WTC11 (cell line): ENCODE measurements at regions not wholly inside any gene's neighbourhood (a gene's known extent, or its start where the extent isn't known, plus 50 kb on each side); places are given as distances from the start of the nearest gene placed in this dataset.

ENCODE experiments used
- ATAC-seq: fragments of 200-7000 bp; cut with Tn5 transposase; 2 replicates; pipeline ENCODE4 v1.10.0; 2021; ENCODE audit warnings: mild to moderate bottlenecking, moderate library complexity
- CTCF ChIA-PET: fragments of 300-600 bp; sonication (Branson Sonifier 250); formaldehyde crosslinking; loops from one replicate; lab custom pipeline; 2021; ENCODE audit warnings: antibody characterized with exemption; lab: Charles Lee
- POLR2A ChIA-PET: fragments of 350-600 bp; sonication (Branson Sonifier 250); formaldehyde crosslinking; loops from one replicate; lab custom pipeline; 2021; ENCODE audit warnings: antibody characterized with exemption; lab: Charles Lee
- DNase-seq: peaks from one replicate; pipeline ENCODE4 v3.0.0; 2021; ENCODE audit warnings: low spot score
- H3K27ac Mint-ChIP-seq: 2 replicates; pipeline ENCODE4 v1.8.0; 2021; ENCODE audit warnings: mixed read lengths
- H3K27me3 Mint-ChIP-seq: 2 replicates; pipeline ENCODE4 v1.8.0; 2021; ENCODE audit warnings: low read depth, mild to moderate bottlenecking, moderate library complexity, mixed read lengths
- H3K36me3 Mint-ChIP-seq: 2 replicates; pipeline ENCODE4 v1.8.0; 2021; ENCODE audit warnings: mixed read lengths
- H3K4me1 Mint-ChIP-seq: 2 replicates; pipeline ENCODE4 v1.8.0; 2022; ENCODE audit warnings: mixed read lengths
- H3K4me3 Mint-ChIP-seq: 2 replicates; pipeline ENCODE4 v1.8.0; 2021; ENCODE audit warnings: mild to moderate bottlenecking, moderate library complexity, mixed read lengths
- H3K9me3 Mint-ChIP-seq: 2 replicates; pipeline ENCODE4 v1.8.0; 2021; ENCODE audit warnings: mixed read lengths
- CREB1 ChIP-seq: sonication (generic); formaldehyde crosslinking; IDR thresholded peaks from 2 replicates; pipeline ENCODE4 v1.8.0; 2023; ENCODE audit warnings: mild to moderate bottlenecking, missing genetic modification reagents
- CTCF ChIP-seq: fragments of 200-600 bp; IDR thresholded peaks from 2 replicates; pipeline ENCODE4 v1.8.0; 2022; ENCODE audit warnings: antibody characterized with exemption
- HMGA2 ChIP-seq: fragments of 250-450 bp; sonication (Bioruptor Pico); IDR thresholded peaks from 2 replicates; pipeline ENCODE4 v1.4.0; 2021; ENCODE audit warnings: mild to moderate bottlenecking, moderate library complexity
- HMGXB4 ChIP-seq: sonication (generic); formaldehyde crosslinking; IDR thresholded peaks from 2 replicates; pipeline ENCODE4 v1.8.1; 2023; ENCODE audit warnings: mild to moderate bottlenecking, moderate library complexity, missing genetic modification reagents
- JAZF1 ChIP-seq: fragments of 250-450 bp; sonication (Bioruptor Pico); IDR thresholded peaks from 2 replicates; pipeline ENCODE4 v1.9.0; 2021; ENCODE audit warnings: moderate library complexity, mild to moderate bottlenecking, inconsistent platforms
- JUN ChIP-seq: sonication (generic); formaldehyde crosslinking; IDR thresholded peaks from 2 replicates; pipeline ENCODE4 v1.8.0; 2023; ENCODE audit warnings: mild to moderate bottlenecking, missing genetic modification reagents
- KAT7 ChIP-seq: sonication (generic); formaldehyde crosslinking; IDR thresholded peaks from 2 replicates; pipeline ENCODE4 v1.8.1; 2023; ENCODE audit warnings: missing genetic modification reagents, mild to moderate bottlenecking, borderline replicate concordance
- NFE2L1 ChIP-seq: sonication (generic); formaldehyde crosslinking; IDR thresholded peaks from 2 replicates; pipeline ENCODE4 v1.8.1; 2023; ENCODE audit warnings: missing genetic modification reagents
- RORB ChIP-seq: fragments of 250-450 bp; sonication (Bioruptor Pico); IDR thresholded peaks from 2 replicates; pipeline ENCODE4 v1.9.0; 2021; ENCODE audit warnings: mild to moderate bottlenecking
- TCF7 ChIP-seq: sonication (generic); formaldehyde crosslinking; IDR thresholded peaks from 2 replicates; pipeline ENCODE4 v1.8.0; 2022; ENCODE audit warnings: mild to moderate bottlenecking, low read depth, missing genetic modification reagents, moderate library complexity
- TEAD4 ChIP-seq: sonication (generic); formaldehyde crosslinking; IDR thresholded peaks from 2 replicates; pipeline ENCODE4 v1.8.0; 2022; ENCODE audit warnings: mild to moderate bottlenecking, missing genetic modification reagents
- ZMAT4 ChIP-seq: fragments of 250-450 bp; sonication (Bioruptor Pico); IDR thresholded peaks from 2 replicates; pipeline ENCODE4 v1.9.0; 2021; ENCODE audit warnings: mild to moderate bottlenecking
- ZNF138 ChIP-seq: sonication (generic); formaldehyde crosslinking; conservative IDR thresholded peaks from 2 replicates; pipeline ENCODE4 v1.8.1; 2022; ENCODE audit warnings: mild to moderate bottlenecking, moderate library complexity, missing genetic modification reagents
- ZNF263 ChIP-seq: sonication (generic); formaldehyde crosslinking; IDR thresholded peaks from 2 replicates; pipeline ENCODE4 v1.8.1; 2022; ENCODE audit warnings: low read depth, mild to moderate bottlenecking, moderate library complexity, missing genetic modification reagents
- ZNF396 ChIP-seq: fragments of 250-450 bp; sonication (Bioruptor Pico); IDR thresholded peaks from 2 replicates; pipeline ENCODE4 v1.8.0; 2021; ENCODE audit warnings: mild to moderate bottlenecking, moderate library complexity, borderline replicate concordance
- ZNF425 ChIP-seq: fragments of 250-450 bp; sonication (Bioruptor Pico); conservative IDR thresholded peaks from 2 replicates; pipeline ENCODE4 v1.9.0; 2021; ENCODE audit warnings: mild to moderate bottlenecking
- TF ChIP-seq, protein P1 (sequence below): sonication (generic); formaldehyde crosslinking; IDR thresholded peaks from 2 replicates; pipeline ENCODE4 v1.8.0; 2023; ENCODE audit warnings: missing genetic modification reagents, mild to moderate bottlenecking, borderline replicate concordance
- TF ChIP-seq, protein P2 (sequence below): sonication (generic); formaldehyde crosslinking; conservative IDR thresholded peaks from 2 replicates; pipeline ENCODE4 v1.8.1; 2022; ENCODE audit warnings: mild to moderate bottlenecking, missing genetic modification reagents
- TF ChIP-seq, protein P3 (sequence below): sonication (generic); formaldehyde crosslinking; IDR thresholded peaks from 2 replicates; pipeline ENCODE4 v1.8.0; 2022; ENCODE audit warnings: mild to moderate bottlenecking, missing genetic modification reagents

GRCh38 chr15:77798151-77798835 is 165.6 kb upstream of the LINGO1 start:
- no peak overlapping the region for H3K27ac Mint-ChIP-seq
- ATAC-seq = no peak
- no peak overlapping the region for H3K4me3 Mint-ChIP-seq
- DNase-seq = no peak
- H3K27me3 Mint-ChIP-seq = no peaks in the 10 kb centered on the region
- H3K4me1 Mint-ChIP-seq = peaks cover 14% of the 10 kb centered on the region
- POLR2A ChIA-PET = no interaction called here
- TF ChIP-seq RORB (no peak), ZNF138 (no peak), CREB1 (CRISPR knock-in tag) (no peak), TCF7 (CRISPR knock-in tag) (no peak), TEAD4 (CRISPR knock-in tag) (no peak), NFE2L1 (CRISPR knock-in tag) (no peak), ZNF425 (CRISPR knock-in tag) (no peak), HMGXB4 (CRISPR knock-in tag) (no peak), JUN (CRISPR knock-in tag) (no peak), ZNF263 (CRISPR knock-in tag) (no peak), KAT7 (CRISPR knock-in tag) (no peak), ZMAT4 (CRISPR knock-in tag) (no peak), JAZF1 (CRISPR knock-in tag) (no peak), HMGA2 (CRISPR knock-in tag) (no peak)
- TF ChIP-seq, protein P1, sequence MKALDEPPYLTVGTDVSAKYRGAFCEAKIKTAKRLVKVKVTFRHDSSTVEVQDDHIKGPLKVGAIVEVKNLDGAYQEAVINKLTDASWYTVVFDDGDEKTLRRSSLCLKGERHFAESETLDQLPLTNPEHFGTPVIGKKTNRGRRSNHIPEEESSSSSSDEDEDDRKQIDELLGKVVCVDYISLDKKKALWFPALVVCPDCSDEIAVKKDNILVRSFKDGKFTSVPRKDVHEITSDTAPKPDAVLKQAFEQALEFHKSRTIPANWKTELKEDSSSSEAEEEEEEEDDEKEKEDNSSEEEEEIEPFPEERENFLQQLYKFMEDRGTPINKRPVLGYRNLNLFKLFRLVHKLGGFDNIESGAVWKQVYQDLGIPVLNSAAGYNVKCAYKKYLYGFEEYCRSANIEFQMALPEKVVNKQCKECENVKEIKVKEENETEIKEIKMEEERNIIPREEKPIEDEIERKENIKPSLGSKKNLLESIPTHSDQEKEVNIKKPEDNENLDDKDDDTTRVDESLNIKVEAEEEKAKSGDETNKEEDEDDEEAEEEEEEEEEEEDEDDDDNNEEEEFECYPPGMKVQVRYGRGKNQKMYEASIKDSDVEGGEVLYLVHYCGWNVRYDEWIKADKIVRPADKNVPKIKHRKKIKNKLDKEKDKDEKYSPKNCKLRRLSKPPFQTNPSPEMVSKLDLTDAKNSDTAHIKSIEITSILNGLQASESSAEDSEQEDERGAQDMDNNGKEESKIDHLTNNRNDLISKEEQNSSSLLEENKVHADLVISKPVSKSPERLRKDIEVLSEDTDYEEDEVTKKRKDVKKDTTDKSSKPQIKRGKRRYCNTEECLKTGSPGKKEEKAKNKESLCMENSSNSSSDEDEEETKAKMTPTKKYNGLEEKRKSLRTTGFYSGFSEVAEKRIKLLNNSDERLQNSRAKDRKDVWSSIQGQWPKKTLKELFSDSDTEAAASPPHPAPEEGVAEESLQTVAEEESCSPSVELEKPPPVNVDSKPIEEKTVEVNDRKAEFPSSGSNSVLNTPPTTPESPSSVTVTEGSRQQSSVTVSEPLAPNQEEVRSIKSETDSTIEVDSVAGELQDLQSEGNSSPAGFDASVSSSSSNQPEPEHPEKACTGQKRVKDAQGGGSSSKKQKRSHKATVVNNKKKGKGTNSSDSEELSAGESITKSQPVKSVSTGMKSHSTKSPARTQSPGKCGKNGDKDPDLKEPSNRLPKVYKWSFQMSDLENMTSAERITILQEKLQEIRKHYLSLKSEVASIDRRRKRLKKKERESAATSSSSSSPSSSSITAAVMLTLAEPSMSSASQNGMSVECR = no peak
- TF ChIP-seq, protein P2, sequence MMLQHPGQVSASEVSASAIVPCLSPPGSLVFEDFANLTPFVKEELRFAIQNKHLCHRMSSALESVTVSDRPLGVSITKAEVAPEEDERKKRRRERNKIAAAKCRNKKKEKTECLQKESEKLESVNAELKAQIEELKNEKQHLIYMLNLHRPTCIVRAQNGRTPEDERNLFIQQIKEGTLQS (CRISPR knock-in tag) = no peak
- CTCF ChIA-PET = interaction anchor here (1.2 to 4.1 kb wide), 6 partner anchors 14 to 181 kb away, joined by 3 to 22 read pairs (median 8); no protein-coding TSS in a partner anchor
- no peaks in the 10 kb centered on the region for H3K36me3 Mint-ChIP-seq
- H3K9me3 Mint-ChIP-seq = 0 out of 2 replicates have a peak, but pooled peaks cover 3% of the 10 kb centered on the region

- POLR2A ChIA-PET = no interaction called here
- H3K27ac Mint-ChIP-seq = no peak overlapping the region
- no peaks in the 10 kb centered on the region for H3K27me3 Mint-ChIP-seq
- CTCF ChIA-PET = interaction anchor here (0.8 to 4.1 kb wide), 6 partner anchors 10 to 163 kb away, joined by 3 to 22 read pairs (median 4); no protein-coding TSS in a partner anchor
- H3K4me3 Mint-ChIP-seq = no peak overlapping the region
- H3K9me3 Mint-ChIP-seq = 0 out of 2 replicates have a peak, but pooled peaks cover 3% of the 10 kb centered on the region
- peaks cover 7% of the 10 kb centered on the region for H3K4me1 Mint-ChIP-seq
- no peak for ATAC-seq
- no peaks in the 10 kb centered on the region for H3K36me3 Mint-ChIP-seq
- no peak for DNase-seq
- TF ChIP-seq CTCF (no peak), ZNF396 (CRISPR knock-in tag) (no peak), ZNF138 (no peak)
- TF ChIP-seq, protein P3, sequence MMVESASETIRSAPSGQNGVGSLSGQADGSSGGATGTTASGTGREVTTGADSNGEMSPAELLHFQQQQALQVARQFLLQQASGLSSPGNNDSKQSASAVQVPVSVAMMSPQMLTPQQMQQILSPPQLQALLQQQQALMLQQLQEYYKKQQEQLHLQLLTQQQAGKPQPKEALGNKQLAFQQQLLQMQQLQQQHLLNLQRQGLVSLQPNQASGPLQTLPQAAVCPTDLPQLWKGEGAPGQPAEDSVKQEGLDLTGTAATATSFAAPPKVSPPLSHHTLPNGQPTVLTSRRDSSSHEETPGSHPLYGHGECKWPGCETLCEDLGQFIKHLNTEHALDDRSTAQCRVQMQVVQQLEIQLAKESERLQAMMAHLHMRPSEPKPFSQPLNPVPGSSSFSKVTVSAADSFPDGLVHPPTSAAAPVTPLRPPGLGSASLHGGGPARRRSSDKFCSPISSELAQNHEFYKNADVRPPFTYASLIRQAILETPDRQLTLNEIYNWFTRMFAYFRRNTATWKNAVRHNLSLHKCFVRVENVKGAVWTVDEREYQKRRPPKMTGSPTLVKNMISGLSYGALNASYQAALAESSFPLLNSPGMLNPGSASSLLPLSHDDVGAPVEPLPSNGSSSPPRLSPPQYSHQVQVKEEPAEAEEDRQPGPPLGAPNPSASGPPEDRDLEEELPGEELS = no peak
Observed at GRCh38 chr15:77797270-77797669, 164.6 kb upstream of the LINGO1 start.
